Prostate gland (tissue), 2 donors: ENCODE measurements at regions not wholly inside any gene's neighbourhood (a gene's known extent, or its start where the extent isn't known, plus 50 kb on each side); places are given as distances from the start of the nearest gene placed in this dataset.
"Not testable (repeated sequence)": the region's sequence is repeated elsewhere in the genome, so short reads cannot be mapped to it uniquely, and the experiment has no call there.

Source experiments
- POLR2AphosphoS5 ChIP-seq: sonication (generic); formaldehyde crosslinking; IDR thresholded peaks from one replicate; pipeline ENCODE4 v1.6.1; 2017; ENCODE audit warnings: antibody characterized with exemption
- TF ChIP-seq, protein P1 (sequence below), 4 experiments: fragments of 200-600 bp in 2 of 4; fragments of 450-650 bp in 2 of 4; sonication (generic) in 2 of 4; IDR thresholded peaks; 1 replicate in 3 of 4; 2 replicates in 1 of 4; pipeline ENCODE4 v1.5.1; 2016 to 2019; ENCODE audit warnings: antibody characterized with exemption in 4 of 4, mild to moderate bottlenecking in 2 of 4, moderate library complexity in 2 of 4

DNA sequence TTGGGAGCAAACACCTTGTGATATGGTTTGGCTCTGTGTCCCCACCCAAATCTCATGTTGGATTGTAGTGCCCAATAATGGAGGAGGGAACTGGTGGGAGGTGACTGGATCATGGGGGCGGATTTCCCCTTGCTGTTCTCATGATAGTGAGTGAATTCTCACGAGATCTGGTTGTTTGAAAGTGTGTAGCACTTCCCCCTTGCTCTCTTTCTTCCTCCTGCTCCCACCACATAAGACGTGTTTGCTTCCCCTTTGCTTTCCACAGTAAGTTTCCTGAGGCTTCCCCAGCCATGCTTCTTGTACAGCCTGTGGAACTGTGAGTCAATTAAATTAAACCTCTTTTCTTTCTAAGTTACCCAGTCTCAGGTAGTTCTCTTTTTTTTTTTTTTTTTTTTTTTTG is 366.3 kb downstream of the RRAGC start:
- TF ChIP-seq, protein P1, sequence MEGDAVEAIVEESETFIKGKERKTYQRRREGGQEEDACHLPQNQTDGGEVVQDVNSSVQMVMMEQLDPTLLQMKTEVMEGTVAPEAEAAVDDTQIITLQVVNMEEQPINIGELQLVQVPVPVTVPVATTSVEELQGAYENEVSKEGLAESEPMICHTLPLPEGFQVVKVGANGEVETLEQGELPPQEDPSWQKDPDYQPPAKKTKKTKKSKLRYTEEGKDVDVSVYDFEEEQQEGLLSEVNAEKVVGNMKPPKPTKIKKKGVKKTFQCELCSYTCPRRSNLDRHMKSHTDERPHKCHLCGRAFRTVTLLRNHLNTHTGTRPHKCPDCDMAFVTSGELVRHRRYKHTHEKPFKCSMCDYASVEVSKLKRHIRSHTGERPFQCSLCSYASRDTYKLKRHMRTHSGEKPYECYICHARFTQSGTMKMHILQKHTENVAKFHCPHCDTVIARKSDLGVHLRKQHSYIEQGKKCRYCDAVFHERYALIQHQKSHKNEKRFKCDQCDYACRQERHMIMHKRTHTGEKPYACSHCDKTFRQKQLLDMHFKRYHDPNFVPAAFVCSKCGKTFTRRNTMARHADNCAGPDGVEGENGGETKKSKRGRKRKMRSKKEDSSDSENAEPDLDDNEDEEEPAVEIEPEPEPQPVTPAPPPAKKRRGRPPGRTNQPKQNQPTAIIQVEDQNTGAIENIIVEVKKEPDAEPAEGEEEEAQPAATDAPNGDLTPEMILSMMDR (IDR thresholded peaks at IDR 0.05), result not testable (repeated sequence)
- not testable (repeated sequence) for TF ChIP-seq POLR2AphosphoS5
